RWPE1 (cell line): ENCODE measurements at regions not wholly inside any gene's neighbourhood (a gene's known extent, or its start where the extent isn't known, plus 50 kb on each side); places are given as distances from the start of the nearest gene placed in this dataset.

Experiments
- CTCF ChIA-PET: fragments of 350-600 bp; sonication (Branson Sonifier 250); formaldehyde crosslinking; extraction: SDS; loops from one replicate; lab custom pipeline; 2021; lab: Yijun Ruan, JAX
- POLR2A ChIA-PET: fragments of 400-600 bp; formaldehyde crosslinking; extraction: SDS; loops from one replicate; lab custom pipeline; 2020; ENCODE audit warnings: antibody characterized with exemption; ENCODE audit not compliant: low non-redundant PET; lab: Yijun Ruan, JAX
- DNase-seq: peaks from one replicate; pipeline ENCODE4 v3.0.0; 2012; ENCODE audit warnings: low spot score
- H3K27ac ChIP-seq: fragments of 450-650 bp; 2 replicates; pipeline ENCODE4 v1.5.1; 2017
- TF ChIP-seq, protein P1 (sequence below): fragments of 450-650 bp; conservative IDR thresholded peaks from 2 replicates; pipeline ENCODE4 v1.5.1; 2017; ENCODE audit warnings: low read depth, mild to moderate bottlenecking

DNA sequence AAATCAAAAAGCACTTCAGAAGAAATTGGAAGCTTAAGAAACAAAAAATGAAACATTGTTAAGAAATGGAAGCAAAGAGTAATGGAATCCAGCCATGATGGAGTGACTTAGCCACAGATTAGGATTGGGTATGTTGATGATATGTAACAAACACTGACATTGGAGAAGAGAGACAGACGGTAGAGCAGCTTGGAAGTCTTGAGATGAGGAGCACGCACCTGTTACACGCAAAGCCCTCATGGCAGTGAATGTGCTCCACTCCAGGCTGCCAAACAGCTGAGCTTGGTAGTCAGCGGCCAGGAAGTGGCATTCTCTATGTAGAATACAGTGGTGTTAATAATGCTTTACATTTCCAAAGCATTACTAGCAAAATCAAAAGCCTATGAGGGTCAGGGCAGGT, 56.9 kb upstream of the GPRIN3 start:
- no peak overlapping the region for H3K27ac ChIP-seq
- no peak for DNase-seq
- ChIA-PET POLR2A (no interaction called here), CTCF (interaction anchor here (0.6 kb wide), 1 partner anchor 17 kb away, joined by 6 read pairs; no protein-coding TSS in a partner anchor)
- TF ChIP-seq, protein P1, sequence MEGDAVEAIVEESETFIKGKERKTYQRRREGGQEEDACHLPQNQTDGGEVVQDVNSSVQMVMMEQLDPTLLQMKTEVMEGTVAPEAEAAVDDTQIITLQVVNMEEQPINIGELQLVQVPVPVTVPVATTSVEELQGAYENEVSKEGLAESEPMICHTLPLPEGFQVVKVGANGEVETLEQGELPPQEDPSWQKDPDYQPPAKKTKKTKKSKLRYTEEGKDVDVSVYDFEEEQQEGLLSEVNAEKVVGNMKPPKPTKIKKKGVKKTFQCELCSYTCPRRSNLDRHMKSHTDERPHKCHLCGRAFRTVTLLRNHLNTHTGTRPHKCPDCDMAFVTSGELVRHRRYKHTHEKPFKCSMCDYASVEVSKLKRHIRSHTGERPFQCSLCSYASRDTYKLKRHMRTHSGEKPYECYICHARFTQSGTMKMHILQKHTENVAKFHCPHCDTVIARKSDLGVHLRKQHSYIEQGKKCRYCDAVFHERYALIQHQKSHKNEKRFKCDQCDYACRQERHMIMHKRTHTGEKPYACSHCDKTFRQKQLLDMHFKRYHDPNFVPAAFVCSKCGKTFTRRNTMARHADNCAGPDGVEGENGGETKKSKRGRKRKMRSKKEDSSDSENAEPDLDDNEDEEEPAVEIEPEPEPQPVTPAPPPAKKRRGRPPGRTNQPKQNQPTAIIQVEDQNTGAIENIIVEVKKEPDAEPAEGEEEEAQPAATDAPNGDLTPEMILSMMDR = no peak

DNA sequence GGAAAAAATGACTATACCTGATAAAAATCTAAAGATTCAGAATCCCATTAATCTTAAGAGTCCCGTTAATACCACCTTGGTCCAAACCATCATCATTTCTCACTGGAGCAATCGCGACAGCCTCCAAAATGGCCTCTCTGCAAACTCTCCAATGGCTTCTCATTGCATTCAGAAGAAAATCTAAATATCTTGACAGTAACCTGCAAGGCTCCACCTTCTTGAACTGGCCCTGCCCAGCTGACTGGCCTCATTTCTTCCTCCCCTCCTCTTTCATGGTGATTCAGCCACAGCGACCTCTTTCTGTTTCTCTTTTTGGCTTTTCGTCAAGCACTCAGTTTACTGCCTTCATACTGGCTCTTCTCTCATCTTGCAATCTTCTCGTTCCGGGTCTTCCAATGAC, 56.2 kb upstream of the GPRIN3 start:
- ChIA-PET POLR2A (no interaction called here), CTCF (no interaction called here)
- no peak overlapping the region for H3K27ac ChIP-seq
- DNase-seq = no peak
- TF ChIP-seq, protein P1 = no peak

DNA sequence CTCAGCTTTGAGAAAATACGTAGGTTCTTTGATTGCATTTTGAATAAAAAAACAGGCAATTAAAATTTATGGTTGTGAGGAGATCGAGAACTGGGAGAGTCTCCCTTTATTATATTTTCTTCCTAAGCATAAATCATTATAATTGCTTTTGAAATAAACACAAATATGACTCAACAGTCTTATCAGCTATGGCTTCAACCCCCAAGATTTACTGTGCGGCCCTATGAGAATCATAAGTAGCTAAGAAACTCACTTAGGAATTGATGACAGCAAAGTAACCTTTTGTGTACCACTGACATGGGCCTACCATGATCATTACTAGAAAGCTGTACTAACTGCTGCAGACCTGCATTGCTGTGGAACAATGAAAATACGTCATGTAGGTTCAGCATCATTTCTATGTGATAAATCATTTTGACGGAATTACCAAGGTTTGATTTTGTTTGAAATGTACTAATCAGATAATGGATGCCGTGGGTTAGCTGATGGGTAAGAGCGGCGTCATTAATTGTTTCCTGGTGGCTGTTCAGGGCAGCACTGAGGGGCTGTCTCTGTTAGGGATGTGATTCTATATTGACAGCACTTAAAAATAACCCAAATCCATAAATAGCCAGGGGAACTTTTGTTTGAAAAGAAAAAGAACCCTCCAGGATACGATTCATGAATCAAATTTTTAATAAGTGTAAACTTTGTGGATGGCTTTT, 51.5 kb upstream of the GPRIN3 start:
- POLR2A ChIA-PET = no interaction called here
- TF ChIP-seq, protein P1 = no peak
- CTCF ChIA-PET = interaction anchor here (0.6 kb wide), 1 partner anchor 278 kb away, joined by 8 read pairs; no protein-coding TSS in a partner anchor
- no peak overlapping the region for H3K27ac ChIP-seq
- no peak for DNase-seq

DNA sequence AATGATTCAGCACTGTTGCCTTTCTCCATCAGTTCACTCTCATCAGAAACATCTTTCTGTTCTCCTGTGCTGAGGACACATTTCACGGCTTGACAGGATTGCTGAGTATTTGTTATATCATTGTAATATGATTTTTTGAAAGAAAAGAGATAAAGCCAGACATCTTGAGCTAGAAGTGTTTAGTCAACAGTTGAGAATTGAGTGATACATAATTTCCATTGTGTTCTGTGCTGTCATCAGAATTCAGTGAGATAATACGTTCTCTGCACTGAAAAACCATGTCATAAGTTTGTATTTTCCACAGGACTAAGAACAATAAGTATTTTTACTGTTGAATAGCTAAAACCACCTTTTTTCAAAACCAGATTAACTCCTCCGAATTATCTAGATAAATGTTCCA, 50.2 kb upstream of the GPRIN3 start:
- TF ChIP-seq, protein P1 = no peak
- CTCF ChIA-PET = no interaction called here
- POLR2A ChIA-PET = no interaction called here
- H3K27ac ChIP-seq = no peak overlapping the region
- DNase-seq = no peak
